GM23248 (cell line): ENCODE measurements at regions not wholly inside any gene's neighbourhood (a gene's known extent, or its start where the extent isn't known, plus 50 kb on each side); places are given as distances from the start of the nearest gene placed in this dataset.

ENCODE experiments used
- DNase-seq: peaks from one replicate; pipeline ENCODE4 v3.0.0-alpha.2; 2015
- H2AFZ ChIP-seq: fragments of 200-600 bp; sonication (generic); 2 replicates; pipeline ENCODE4 v1.6.1; 2016; ENCODE audit warnings: antibody characterized with exemption
- H3F3A ChIP-seq: fragments of 200-600 bp; sonication (generic); 2 replicates; pipeline ENCODE4 v1.6.1; 2016; ENCODE audit warnings: mild to moderate bottlenecking, antibody characterized with exemption, mixed run types; ENCODE audit not compliant: insufficient read depth
- H3K27ac ChIP-seq: fragments of 200-600 bp; sonication (generic); 2 replicates; pipeline ENCODE4 v1.5.1; 2016; ENCODE audit warnings: mild to moderate bottlenecking
- H3K27me3 ChIP-seq: fragments of 200-600 bp; sonication (generic); replicated peaks from 2 replicates; pipeline ENCODE4 v1.6.1; 2016; ENCODE audit warnings: mild to moderate bottlenecking; ENCODE audit not compliant: insufficient read depth
- H3K36me3 ChIP-seq: fragments of 200-600 bp; sonication (generic); 2 replicates; pipeline ENCODE4 v1.6.1; 2016; ENCODE audit warnings: low read depth, mild to moderate bottlenecking
- H3K4me1 ChIP-seq: fragments of 200-600 bp; sonication (generic); 2 replicates; pipeline ENCODE4 v1.6.1; 2016; ENCODE audit warnings: mild to moderate bottlenecking; ENCODE audit not compliant: insufficient read depth
- H3K4me2 ChIP-seq: fragments of 200-600 bp; sonication (generic); one replicate; pipeline ENCODE4 v1.6.1; 2016; ENCODE audit warnings: mild to moderate bottlenecking; ENCODE audit not compliant: unreplicated experiment
- H3K4me3 ChIP-seq: fragments of 200-600 bp; sonication (generic); 2 replicates; pipeline ENCODE4 v1.5.1; 2016; ENCODE audit warnings: mild to moderate bottlenecking
- H3K79me2 ChIP-seq: fragments of 200-600 bp; sonication (generic); 2 replicates; pipeline ENCODE4 v1.6.1; 2016; ENCODE audit warnings: mild to moderate bottlenecking; ENCODE audit not compliant: insufficient read depth
- H3K9ac ChIP-seq: fragments of 200-600 bp; sonication (generic); 2 replicates; pipeline ENCODE4 v1.6.1; 2016; ENCODE audit warnings: mild to moderate bottlenecking
- H3K9me2 ChIP-seq: fragments of 200-600 bp; sonication (generic); 2 replicates; pipeline ENCODE4 v1.6.1; 2016; ENCODE audit warnings: mixed run types, mild to moderate bottlenecking, moderate library complexity; ENCODE audit not compliant: insufficient read depth
- H3K9me3 ChIP-seq: fragments of 200-600 bp; sonication (generic); one replicate; pipeline ENCODE4 v1.6.1; 2017; ENCODE audit warnings: low read depth
- H4K20me1 ChIP-seq: fragments of 200-600 bp; sonication (generic); 2 replicates; pipeline ENCODE4 v1.6.0; 2016; ENCODE audit not compliant: insufficient read depth
- EZH2 ChIP-seq: fragments of 200-600 bp; sonication (generic); IDR thresholded peaks from 2 replicates; pipeline ENCODE4 v1.6.1; 2018; ENCODE audit warnings: antibody characterized with exemption, mild to moderate bottlenecking; ENCODE audit not compliant: insufficient read depth, poor library complexity, severe bottlenecking
- EZH2phosphoT487 ChIP-seq: fragments of 200-600 bp; sonication (generic); IDR thresholded peaks from 2 replicates; pipeline ENCODE4 v1.6.1; 2018; ENCODE audit warnings: antibody characterized with exemption, moderate library complexity, mild to moderate bottlenecking, low read depth; ENCODE audit not compliant: insufficient read depth
- WGBS, 2 experiments: methylation state at CpG; one replicate each; pipeline ENCODE4 v1.1.6; 2015 to 2017; ENCODE audit warnings: low lambda C conversion rate in 2 of 2, low coverage in 1 of 2; ENCODE audit errors: missing lambda C conversion rate in 2 of 2; 5-methylcytosine and 5-hydroxymethylcytosine counted together
- in situ Hi-C: fragments of 300-500 bp; cut with MboI; formaldehyde crosslinking; loops from 2 replicates; pipeline ENCODE4 v1.15.0; 2020

DNA sequence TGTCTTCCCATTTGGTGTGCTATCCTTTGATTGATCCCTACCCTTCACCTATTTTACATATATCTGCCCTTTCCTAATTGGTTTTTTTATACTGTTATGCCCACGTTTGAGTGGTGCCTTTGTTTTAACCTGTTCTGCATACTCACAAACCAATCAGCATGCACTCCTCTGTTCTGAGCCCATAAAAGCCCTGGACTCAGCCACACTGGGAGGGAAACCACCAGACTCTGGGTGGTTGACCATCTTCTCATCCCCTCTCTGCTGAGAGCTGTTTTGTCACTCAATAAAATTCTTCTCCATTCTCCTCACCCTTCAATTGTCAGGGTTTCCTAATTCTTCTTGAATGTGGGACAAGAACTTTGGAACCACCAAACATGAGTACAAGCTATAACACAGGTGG, 989.8 kb downstream of the ADGRL2 start:
- Histone ChIP-seq H3K9ac (no peak overlapping the region), H4K20me1 (no peaks in the 10 kb centered on the region), H3K9me3 (no peaks in the 10 kb centered on the region), H3K4me2 (no peak overlapping the region), H3F3A (no peaks in the 10 kb centered on the region), H3K36me3 (no peaks in the 10 kb centered on the region), H3K4me1 (no peaks in the 10 kb centered on the region), H2AFZ (no peak overlapping the region), H3K79me2 (no peaks in the 10 kb centered on the region), H3K27me3 (no peaks in the 10 kb centered on the region), H3K27ac (no peak overlapping the region), H3K4me3 (no peak overlapping the region), H3K9me2 (no peaks in the 10 kb centered on the region)
- no peak for DNase-seq
- WGBS, 2 experiments = 0 to 4% methylated on average over 1 of the region's 1 CpG
- TF ChIP-seq EZH2phosphoT487 (no peak), EZH2 (no peak)
- in situ Hi-C loops = no loop called here

DNA sequence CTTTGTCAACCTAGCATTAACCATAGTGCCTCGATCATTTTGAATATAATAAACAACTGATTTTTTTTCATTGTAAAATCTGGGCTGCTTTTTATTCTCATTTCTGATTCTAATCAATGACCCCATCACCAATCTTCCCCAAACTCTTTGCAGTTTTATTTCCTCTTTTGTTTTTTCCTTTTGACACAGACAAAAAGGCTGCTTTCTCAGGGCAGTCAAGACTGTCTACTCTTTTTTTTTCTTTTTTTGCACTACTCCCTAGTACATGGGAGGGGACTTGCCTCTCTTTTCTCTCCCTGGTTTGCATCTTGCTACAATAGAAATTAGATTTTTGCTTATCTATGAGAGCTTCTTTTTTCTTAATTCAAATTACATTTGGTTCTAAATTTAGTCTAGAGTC, 987.9 kb downstream of the ADGRL2 start:
- Histone ChIP-seq H3F3A (no peaks in the 10 kb centered on the region), H3K4me2 (no peak overlapping the region), H3K9ac (no peak overlapping the region), H3K4me3 (no peak overlapping the region), H3K9me3 (no peaks in the 10 kb centered on the region), H3K27me3 (no peaks in the 10 kb centered on the region), H3K79me2 (no peaks in the 10 kb centered on the region), H3K9me2 (no peaks in the 10 kb centered on the region), H3K36me3 (no peaks in the 10 kb centered on the region), H4K20me1 (no peaks in the 10 kb centered on the region), H3K27ac (no peak overlapping the region), H3K4me1 (no peaks in the 10 kb centered on the region), H2AFZ (no peak overlapping the region)
- in situ Hi-C loops = no loop called here
- WGBS, 2 experiments = 75 to 76% methylated on average over 1 of the region's 1 CpG
- TF ChIP-seq EZH2 = no peak
- no peak for TF ChIP-seq EZH2phosphoT487
- no peak for DNase-seq

DNA sequence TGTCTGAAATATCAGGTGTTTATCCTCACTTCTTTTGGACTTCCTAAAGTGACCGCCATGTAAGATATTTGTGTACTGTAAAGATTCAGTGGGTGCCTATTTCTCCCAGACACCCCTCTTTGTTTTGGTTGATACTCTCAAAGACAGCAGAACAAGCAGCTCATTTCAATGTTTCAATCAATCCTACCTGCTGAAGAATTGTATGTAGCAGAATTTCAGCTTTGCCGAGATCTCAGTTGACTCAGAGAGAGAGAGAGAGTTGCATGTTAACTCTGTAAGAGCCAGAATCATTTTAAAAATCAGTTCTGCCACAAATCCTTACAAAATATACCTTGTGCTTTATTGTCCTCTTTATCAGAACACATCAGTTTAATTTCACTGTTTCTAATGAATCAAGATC, 987.3 kb downstream of the ADGRL2 start:
- Histone ChIP-seq H3K36me3 (no peaks in the 10 kb centered on the region), H3K79me2 (no peaks in the 10 kb centered on the region), H3K4me1 (no peaks in the 10 kb centered on the region), H3K27ac (no peak overlapping the region), H3K9ac (no peak overlapping the region), H3K4me2 (no peak overlapping the region), H3F3A (no peaks in the 10 kb centered on the region), H3K27me3 (no peaks in the 10 kb centered on the region), H3K9me3 (no peaks in the 10 kb centered on the region), H3K4me3 (no peak overlapping the region), H3K9me2 (no peaks in the 10 kb centered on the region), H4K20me1 (no peaks in the 10 kb centered on the region), H2AFZ (no peak overlapping the region)
- 51% methylated on average over 2 of the region's 2 CpGs for WGBS, 2 experiments
- in situ Hi-C loops = no loop called here
- no peak for TF ChIP-seq EZH2
- TF ChIP-seq EZH2phosphoT487 = no peak
- DNase-seq = no peak

DNA sequence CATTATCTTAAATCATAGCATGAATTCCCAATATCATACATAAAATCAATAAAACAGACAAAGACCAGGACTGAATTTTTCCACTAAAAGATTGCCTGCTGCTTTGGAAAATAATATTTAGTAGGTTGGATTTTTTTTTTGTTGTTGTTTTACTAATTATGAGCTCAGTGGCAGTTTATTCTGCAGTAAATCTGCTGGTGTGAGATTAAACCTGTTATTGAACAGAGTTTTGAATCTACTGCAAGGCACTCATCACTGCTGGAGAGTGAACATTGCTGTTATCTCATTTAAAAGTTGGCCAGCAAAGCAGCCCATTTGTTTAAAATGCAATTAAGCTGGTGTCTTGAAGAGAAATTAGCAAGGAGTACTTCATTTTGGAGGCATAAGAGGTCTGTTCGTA, 986.1 kb downstream of the ADGRL2 start:
- TF ChIP-seq EZH2phosphoT487 = no peak
- no peak for TF ChIP-seq EZH2
- no peak overlapping the region for H3K4me2 ChIP-seq
- no peaks in the 10 kb centered on the region for H3K79me2 ChIP-seq
- H3K4me3 ChIP-seq = no peak overlapping the region
- no peak overlapping the region for H3K27ac ChIP-seq
- WGBS, 2 experiments = 44 to 64% methylated on average over 1 of the region's 1 CpG
- H3K36me3 ChIP-seq = no peaks in the 10 kb centered on the region
- in situ Hi-C loops = no loop called here
- H3K27me3 ChIP-seq = no peaks in the 10 kb centered on the region
- H2AFZ ChIP-seq = no peak overlapping the region
- H3F3A ChIP-seq = no peaks in the 10 kb centered on the region
- no peaks in the 10 kb centered on the region for H3K4me1 ChIP-seq
- H4K20me1 ChIP-seq = no peaks in the 10 kb centered on the region
- DNase-seq = no peak
- H3K9ac ChIP-seq = no peak overlapping the region
- no peaks in the 10 kb centered on the region for H3K9me3 ChIP-seq
- no peaks in the 10 kb centered on the region for H3K9me2 ChIP-seq

DNA sequence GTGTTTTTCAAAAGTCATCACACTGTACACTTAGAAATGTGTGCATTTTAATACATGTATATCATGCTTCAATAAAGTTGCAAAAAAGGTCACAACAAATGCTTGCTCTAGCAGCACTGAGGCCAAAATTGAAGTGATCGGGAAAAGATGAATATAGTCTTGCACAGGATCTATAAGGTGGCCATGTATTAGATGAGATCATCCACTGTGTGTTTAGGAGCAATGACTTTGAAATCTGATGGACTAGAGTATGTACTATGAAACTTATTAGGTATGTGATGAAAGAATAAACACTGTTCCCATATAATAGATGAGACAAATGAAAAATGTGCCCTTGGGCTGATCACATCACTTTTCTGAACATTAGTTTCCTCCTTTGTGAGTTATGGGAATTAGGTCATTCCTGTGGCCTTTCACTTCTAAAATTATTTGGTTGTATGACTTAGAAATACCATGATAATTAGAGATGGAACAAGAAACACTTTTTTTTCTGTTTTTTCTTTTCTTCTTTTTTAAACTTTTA, 984.6 kb downstream of the ADGRL2 start:
- 56 to 69% methylated on average over 1 of the region's 1 CpG for WGBS, 2 experiments
- no peak for DNase-seq
- in situ Hi-C loops = no loop called here

More for the DNA sequence above, 984.6 kb downstream of the ADGRL2 start:
- H3K27me3 ChIP-seq = no peaks in the 10 kb centered on the region
- no peak overlapping the region for H3K27ac ChIP-seq
- no peaks in the 10 kb centered on the region for H3K4me1 ChIP-seq
- no peak overlapping the region for H3K4me3 ChIP-seq
- H3K9me3 ChIP-seq = no peaks in the 10 kb centered on the region
- H3K4me2 ChIP-seq = no peak overlapping the region
- TF ChIP-seq EZH2phosphoT487 (no peak), EZH2 (no peak)
- no peaks in the 10 kb centered on the region for H3F3A ChIP-seq
- H3K79me2 ChIP-seq = no peaks in the 10 kb centered on the region
- H2AFZ ChIP-seq = no peak overlapping the region
- no peaks in the 10 kb centered on the region for H3K36me3 ChIP-seq
- H4K20me1 ChIP-seq = no peaks in the 10 kb centered on the region
- no peaks in the 10 kb centered on the region for H3K9me2 ChIP-seq
- H3K9ac ChIP-seq = no peak overlapping the region
